ENCODE measurements at regions not wholly inside any gene's neighbourhood (a gene's known extent, or its start where the extent isn't known, plus 50 kb on each side); places are given as distances from the start of the nearest gene placed in this dataset.

GRCh38 chr11:123357990-123358827 is 71.9 kb upstream of the GRAMD1B start:
- peak overlapping the region; percentile 62 for H3K4me3 ChIP-seq (ENCODE audit: insufficient read depth, low read depth, low read length)
- no peaks in the 10 kb centered on the region for H3K36me3 ChIP-seq (ENCODE audit: insufficient read depth, low read length)

DNA sequence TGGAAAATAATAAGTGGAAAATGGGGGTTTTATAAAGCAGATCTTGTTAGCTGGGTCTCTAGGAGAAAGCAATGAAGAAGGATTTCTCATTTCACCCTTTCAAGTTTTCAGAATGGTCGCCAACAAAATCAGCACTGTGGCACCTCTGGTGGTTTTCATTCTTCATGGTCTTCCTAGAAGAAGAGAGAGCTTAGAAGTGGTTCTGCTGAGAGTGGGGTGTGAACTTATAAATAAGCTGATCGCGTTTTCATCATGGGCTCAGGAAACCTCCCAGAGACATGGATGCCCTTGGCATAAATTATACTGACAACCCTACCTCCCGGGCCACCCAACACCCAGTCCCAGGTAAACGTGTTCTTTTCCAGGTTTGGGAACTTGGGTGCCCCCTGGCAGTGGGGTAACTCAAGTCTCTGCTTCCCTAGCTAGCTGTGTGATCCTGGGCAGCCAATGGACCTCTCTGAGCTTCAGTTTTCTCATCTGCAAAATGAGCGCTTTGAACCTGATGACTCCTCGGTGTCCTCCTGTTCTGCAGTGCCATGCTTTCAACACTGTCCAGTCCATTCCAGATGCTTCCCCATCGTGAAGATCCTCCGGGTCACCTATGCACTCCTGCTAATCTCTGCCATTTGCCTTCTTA is 72.6 kb upstream of the GRAMD1B start:
- no peak for TF ChIP-seq EZH2 (IDR thresholded peaks at IDR 0.05; ENCODE audit: insufficient read depth, low read length)
- TF ChIP-seq, protein P1, sequence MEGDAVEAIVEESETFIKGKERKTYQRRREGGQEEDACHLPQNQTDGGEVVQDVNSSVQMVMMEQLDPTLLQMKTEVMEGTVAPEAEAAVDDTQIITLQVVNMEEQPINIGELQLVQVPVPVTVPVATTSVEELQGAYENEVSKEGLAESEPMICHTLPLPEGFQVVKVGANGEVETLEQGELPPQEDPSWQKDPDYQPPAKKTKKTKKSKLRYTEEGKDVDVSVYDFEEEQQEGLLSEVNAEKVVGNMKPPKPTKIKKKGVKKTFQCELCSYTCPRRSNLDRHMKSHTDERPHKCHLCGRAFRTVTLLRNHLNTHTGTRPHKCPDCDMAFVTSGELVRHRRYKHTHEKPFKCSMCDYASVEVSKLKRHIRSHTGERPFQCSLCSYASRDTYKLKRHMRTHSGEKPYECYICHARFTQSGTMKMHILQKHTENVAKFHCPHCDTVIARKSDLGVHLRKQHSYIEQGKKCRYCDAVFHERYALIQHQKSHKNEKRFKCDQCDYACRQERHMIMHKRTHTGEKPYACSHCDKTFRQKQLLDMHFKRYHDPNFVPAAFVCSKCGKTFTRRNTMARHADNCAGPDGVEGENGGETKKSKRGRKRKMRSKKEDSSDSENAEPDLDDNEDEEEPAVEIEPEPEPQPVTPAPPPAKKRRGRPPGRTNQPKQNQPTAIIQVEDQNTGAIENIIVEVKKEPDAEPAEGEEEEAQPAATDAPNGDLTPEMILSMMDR (IDR thresholded peaks at IDR 0.05; ENCODE audit: insufficient read depth, low read depth, low read length): no peak
- Histone ChIP-seq H4K20me1 (ENCODE audit: insufficient read depth, low read length) (no peaks in the 10 kb centered on the region), H3K4me3 (ENCODE audit: insufficient read depth, low read depth, low read length) (peak overlapping the region; percentile 62), H3K27me3 (ENCODE audit: insufficient read depth, low read length) (peaks cover 62% of the 10 kb centered on the region), H3K9ac (ENCODE audit: low read length) (no peak overlapping the region), H3K4me2 (ENCODE audit: low read length) (peak overlapping the region; percentile 98), H3K9me3 (ENCODE audit: insufficient read depth, low read depth, low read length) (no peaks in the 10 kb centered on the region), H2AFZ (ENCODE audit: low read depth, low read length) (peak overlapping the region; percentile 90), H3K27ac (ENCODE audit: low read depth, low read length) (no peak overlapping the region), H3K4me1 (ENCODE audit: insufficient read depth, low read length) (peaks cover 4% of the 10 kb centered on the region), H3K79me2 (ENCODE audit: insufficient read depth, low read length) (no peaks in the 10 kb centered on the region), H3K36me3 (ENCODE audit: insufficient read depth, low read length) (no peaks in the 10 kb centered on the region)
- FAIRE-seq (no peak), DNase-seq (ENCODE audit: low read depth) (no peak)
- Mint-ChIP-seq H3K27ac (ENCODE audit: unreplicated experiment) (no peak overlapping the region), H3K36me3 (ENCODE audit: low read depth, unreplicated experiment) (no peaks in the 10 kb centered on the region), H3K4me1 (ENCODE audit: low read depth, unreplicated experiment) (peaks cover 2% of the 10 kb centered on the region), H3K4me3 (ENCODE audit: unreplicated experiment) (peak overlapping the region; percentile 86), H3K27me3 (ENCODE audit: low read depth, unreplicated experiment) (peaks cover 68% of the 10 kb centered on the region), H3K9me3 (ENCODE audit: unreplicated experiment) (no peaks in the 10 kb centered on the region)

More at GRCh38 chr11:123357990-123358827, 71.9 kb upstream of the GRAMD1B start:
- peaks cover 4% of the 10 kb centered on the region for H3K4me1 ChIP-seq (ENCODE audit: insufficient read depth, low read length)
- H3K27ac Mint-ChIP-seq (ENCODE audit: unreplicated experiment): no peak overlapping the region
- TF ChIP-seq, protein P1 (IDR thresholded peaks at IDR 0.05; ENCODE audit: insufficient read depth, low read depth, low read length): no peak
- TF ChIP-seq EZH2 (IDR thresholded peaks at IDR 0.05; ENCODE audit: insufficient read depth, low read length): peak; percentile 52
- FAIRE-seq (no peak), DNase-seq (ENCODE audit: low read depth) (peak; percentile 3)
- H3K9me3 ChIP-seq (ENCODE audit: insufficient read depth, low read depth, low read length): no peaks in the 10 kb centered on the region
- peak overlapping the region; percentile 86 for H3K4me3 Mint-ChIP-seq (ENCODE audit: unreplicated experiment)
- peaks cover 2% of the 10 kb centered on the region for H3K4me1 Mint-ChIP-seq (ENCODE audit: low read depth, unreplicated experiment)
- H3K36me3 Mint-ChIP-seq (ENCODE audit: low read depth, unreplicated experiment): no peaks in the 10 kb centered on the region
- no peaks in the 10 kb centered on the region for H3K79me2 ChIP-seq (ENCODE audit: insufficient read depth, low read length)
- H3K4me2 ChIP-seq (ENCODE audit: low read length): peak overlapping the region; percentile 98
- H3K9me3 Mint-ChIP-seq (ENCODE audit: unreplicated experiment): no peaks in the 10 kb centered on the region
- peak overlapping the region; percentile 90 for H2AFZ ChIP-seq (ENCODE audit: low read depth, low read length)
- no peaks in the 10 kb centered on the region for H4K20me1 ChIP-seq (ENCODE audit: insufficient read depth, low read length)
- no peak overlapping the region for H3K27ac ChIP-seq (ENCODE audit: low read depth, low read length)
- no peak overlapping the region for H3K9ac ChIP-seq (ENCODE audit: low read length)
- H3K27me3 ChIP-seq (ENCODE audit: insufficient read depth, low read length): peaks cover 58% of the 10 kb centered on the region
- peaks cover 67% of the 10 kb centered on the region for H3K27me3 Mint-ChIP-seq (ENCODE audit: low read depth, unreplicated experiment)

All from astrocyte (in vitro differentiated cells and primary cell).